Activated T-cell treated with anti-CD3 and anti-CD28 coated beads, Interleukin-2, amount 50 U/mL, for 48 hours (primary cell): ENCODE measurements at regions not wholly inside any gene's neighbourhood (a gene's known extent, or its start where the extent isn't known, plus 50 kb on each side); places are given as distances from the start of the nearest gene placed in this dataset.
"Not testable (repeated sequence)": the region's sequence is repeated elsewhere in the genome, so short reads cannot be mapped to it uniquely, and the experiment has no call there.

Experiments used
- DNase-seq, 2 experiments: peaks; one replicate each; pipeline ENCODE4 v3.0.0-alpha.2; 2020

DNA sequence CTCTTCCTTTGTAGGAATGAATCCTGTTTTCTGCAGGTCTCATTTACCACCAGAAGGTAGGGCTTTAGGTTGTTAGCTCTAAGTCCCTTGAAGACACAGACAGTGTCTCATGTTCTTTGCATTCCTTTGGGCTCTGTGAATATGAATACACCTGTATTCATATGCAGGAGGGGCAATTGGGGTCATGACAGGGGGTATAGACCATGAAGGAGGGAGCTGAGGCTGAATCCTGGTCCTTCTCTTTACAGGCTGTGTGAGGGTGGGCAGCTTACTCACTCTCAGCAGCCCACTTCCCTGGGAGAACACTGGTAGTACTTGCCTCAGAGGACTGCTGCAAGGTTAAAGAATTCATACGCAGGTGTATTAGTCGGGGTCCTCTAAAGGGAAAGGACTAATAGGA is 267.2 kb upstream of the MGMT start:
- DNase-seq = no peak

DNA sequence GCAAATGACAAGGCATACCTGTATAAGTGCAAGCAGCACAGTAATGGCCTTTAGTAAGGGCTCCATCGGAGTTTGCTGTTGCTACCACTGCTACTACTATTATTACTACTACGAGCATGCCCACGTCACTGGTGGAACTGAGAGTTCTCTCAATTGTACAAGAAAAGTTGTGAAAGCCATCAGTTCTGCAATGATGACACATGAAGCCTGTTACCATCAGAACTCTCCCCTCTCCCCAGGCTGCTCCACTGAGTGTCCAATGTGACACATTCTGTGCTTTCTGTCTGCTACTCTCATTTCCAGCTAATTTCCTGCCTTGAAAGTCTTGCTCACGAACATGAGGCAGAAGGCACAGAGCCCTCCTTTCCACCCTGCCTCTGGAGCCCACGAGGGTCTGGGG is 263.2 kb upstream of the MGMT start:
- DNase-seq = no peak

DNA sequence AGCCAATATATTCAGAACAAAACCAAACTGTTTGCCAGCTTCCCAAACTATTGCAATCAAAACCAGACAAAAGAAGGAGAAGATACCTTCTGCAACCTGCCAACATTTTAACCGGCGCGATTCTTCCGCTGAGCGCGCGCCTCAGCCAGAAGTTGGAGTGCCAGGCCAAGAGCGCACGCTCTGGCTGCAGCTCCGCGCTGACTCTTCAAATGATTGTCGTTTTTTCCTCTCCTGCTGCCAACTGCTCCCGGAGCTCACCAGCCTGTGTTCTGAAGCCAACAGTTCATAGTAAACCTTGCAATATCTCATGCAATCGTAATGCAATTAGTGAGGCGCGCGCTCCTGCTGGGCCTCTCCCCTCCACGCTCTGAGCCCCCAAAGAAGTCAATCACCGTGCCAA is 259.7 kb upstream of the MGMT start:
- DNase-seq = no peak

DNA sequence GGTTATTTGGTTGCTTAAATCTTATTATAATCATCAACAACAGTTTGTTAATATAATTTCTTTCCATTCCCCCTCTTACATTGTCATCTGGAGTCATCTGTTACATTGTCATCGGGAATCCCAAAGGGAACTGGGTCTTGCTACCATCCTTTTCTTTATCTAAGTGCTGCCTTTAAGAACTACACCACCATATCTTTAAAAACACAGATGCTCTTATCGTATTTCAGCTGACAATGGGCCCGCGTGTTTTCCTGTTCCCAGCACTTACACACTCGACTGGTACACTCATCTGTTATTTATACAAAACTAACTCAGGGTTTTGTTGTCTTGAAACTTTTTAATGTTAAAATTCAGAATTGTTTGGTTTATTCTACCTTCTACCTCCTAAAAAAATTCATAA is 256.2 kb upstream of the MGMT start:
- no peak for DNase-seq

DNA sequence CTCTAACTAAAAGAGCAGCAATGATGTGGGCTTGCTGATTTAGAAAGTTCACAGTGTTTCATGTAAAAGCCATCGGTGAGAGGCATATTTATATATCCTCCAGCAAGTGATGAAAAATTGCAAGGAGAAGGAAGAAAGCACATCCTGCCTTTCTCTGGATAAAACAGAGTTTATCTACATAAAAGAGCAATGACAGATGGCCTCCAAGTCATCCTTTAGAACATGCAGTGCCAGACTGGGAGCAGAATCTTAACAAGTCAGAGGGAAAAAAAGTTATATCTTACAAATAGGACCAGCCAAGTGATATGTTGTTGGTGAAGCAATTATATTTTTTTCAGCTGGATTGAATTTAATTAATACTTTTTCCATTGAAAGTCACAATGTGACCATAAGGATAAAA is 253.8 kb upstream of the MGMT start:
- DNase-seq = no peak

DNA sequence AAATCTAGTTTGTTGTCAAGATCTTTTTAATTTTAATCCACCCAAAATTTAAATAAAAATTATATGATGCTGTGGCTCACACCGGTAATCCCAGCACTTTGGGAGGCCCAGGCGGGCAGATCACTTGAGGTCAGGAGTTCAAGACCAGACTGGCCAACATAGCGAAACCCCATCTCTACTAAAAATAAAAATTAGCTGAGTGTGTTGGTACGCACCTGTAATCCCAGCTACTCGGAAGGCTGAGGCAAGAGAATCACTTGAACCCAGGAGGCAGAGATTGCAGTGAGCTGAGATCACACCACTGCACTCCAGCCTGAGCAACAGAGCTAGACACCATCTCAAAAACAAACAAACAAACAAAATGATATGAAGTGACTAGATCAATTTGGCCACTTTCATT is 253.0 kb upstream of the MGMT start:
- not testable (repeated sequence) for DNase-seq

DNA sequence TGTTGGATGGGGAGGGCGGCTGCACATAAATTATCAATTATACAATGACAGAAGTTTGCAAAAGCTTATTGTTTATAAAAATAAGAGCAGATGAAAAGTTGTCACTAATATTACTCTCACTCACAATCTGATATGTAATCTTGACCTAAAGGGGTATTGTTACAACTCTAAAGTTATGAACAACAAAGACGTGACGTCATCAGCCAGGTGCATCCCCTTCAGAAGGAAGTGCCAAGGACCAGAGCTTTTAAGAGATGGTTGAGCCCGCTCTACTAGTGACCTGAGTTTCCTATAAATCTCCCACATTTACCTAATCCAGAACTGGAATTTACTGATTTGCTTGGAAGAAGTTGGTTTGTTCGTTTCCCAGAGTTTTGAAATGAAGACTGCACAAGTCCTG is 247.7 kb upstream of the MGMT start:
- DNase-seq = no peak

DNA sequence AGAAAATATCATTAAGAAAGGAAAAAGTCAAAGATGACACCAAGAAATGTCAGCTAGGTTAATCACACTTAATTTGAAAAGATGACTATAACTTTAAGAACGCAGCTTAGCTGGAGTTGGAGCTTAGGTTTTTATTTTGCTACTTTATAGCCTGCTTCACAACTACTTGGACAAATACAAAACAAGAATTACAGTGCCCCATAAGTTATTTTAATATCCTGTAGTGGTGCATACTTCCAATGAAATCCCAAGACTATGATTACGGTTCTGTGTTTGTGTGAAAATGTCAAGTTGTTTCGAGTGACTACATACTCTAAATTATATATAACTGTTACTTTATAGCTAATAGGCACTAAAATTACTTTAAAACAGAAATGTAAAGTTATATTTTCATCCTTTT is 244.6 kb upstream of the MGMT start:
- no peak for DNase-seq

DNA sequence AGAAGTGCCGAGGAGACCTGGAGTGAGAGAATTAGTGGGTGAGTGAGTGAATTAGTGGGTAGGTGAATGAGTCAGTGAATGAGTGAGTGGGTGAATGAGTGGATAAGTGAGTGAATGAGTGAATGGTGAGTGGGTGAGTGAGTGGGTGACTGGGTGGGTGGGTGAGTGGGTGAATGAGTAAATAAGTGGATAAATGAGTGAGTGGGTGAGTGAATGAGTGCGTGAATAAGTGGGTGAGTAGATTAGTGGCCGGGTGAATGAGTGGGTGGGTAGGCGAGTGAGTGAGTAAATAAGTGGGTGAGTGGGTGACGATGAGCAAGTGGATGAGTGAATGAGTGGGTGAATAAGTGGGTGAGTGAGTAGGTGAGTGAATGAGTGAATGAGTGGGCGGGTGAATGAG is 243.7 kb upstream of the MGMT start:
- DNase-seq = no peak

DNA sequence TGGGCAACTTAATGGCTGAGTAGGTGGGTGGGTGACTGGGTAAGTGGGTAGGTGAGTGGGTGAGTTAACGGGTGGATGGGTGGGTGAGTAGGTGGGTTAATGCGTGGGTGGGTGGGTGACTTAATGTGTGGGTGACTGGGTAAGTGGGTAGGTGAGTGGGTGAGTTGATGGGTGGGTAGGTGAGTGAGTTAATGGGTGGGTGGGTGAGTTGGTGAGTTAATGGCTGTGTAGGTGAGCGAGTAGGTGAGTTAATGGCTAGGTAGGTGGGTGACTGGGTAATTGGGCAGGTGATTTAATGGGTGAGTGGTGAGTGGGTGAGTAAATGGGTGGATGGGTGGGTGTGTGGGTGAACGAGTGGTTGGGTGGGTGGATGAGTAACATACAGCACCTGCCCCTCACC is 243.0 kb upstream of the MGMT start:
- DNase-seq = no peak

DNA sequence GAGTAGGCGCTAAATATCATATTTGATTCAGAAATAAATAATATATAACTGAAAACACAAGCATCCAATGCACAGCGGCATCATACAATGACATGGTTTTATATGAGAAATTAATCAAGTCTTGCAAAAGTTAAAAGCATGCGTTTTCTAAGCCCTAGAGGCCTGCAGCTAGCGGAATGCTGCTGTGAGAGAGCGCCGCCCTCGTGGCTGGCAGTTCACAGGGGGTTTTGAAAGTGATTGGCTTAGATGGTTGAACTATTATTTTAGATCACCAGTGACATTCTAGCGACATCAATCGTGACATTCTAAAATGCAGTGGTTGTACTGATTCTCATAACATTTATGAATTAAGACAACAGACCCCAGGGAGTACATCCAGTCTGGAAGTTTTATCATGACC is 235.2 kb upstream of the MGMT start:
- DNase-seq = no peak

DNA sequence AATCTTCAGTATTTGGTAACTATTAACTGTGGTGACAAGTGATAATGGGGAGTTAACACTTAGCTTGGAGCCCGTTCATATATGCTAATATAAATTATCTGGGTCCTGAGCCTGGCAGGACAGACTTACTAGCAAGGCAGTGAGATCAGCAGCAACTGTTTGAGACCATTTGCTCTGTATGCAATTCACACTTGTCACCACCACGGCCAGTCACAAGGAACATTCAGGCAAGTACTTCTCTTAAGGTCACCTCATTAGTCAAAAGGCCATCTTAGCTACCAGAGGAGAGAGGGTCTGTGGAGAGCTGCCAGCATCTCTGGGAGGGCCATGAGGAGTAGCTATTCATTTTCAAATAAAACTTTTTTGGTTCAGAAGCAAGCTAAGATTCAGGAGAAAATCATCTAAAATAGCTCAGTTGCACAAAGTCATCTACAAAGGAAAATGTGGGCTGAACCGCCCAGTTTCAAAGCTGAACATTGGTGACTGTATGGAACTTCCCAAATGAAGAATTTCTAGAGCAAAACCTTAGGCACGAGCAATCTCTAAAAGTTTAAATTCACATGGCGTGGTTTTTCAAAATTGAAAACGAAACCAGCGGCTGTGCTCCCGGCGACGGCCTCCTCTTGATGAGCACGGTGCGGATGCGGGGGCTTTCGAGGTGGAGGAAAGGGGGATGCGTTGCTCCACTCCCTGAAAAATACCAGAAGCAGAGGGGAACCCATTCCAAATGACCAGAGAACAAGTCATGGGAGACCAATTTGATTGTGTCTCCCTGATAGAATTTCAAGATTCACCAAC is 233.5 kb upstream of the MGMT start:
- DNase-seq = no peak

DNA sequence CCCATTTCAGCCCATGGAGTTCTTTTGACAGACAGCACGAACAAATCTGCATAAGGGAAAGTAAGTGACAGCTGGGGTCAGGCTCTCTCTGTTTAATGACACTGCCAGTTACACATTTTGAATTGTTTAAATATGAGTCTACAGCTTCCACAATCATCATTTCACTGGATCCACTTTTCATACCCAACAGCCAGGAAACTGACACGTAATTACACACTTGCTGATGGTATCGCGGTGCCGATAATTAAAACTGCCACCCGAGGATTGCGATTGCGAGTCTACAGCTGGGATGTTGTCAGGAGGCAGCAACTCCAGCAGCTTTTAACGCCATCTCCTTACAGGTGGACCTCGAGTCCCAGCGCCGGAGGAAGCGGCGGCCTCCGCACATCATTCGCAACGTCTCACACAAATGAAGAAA is 230.8 kb upstream of the MGMT start:
- DNase-seq = no peak

DNA sequence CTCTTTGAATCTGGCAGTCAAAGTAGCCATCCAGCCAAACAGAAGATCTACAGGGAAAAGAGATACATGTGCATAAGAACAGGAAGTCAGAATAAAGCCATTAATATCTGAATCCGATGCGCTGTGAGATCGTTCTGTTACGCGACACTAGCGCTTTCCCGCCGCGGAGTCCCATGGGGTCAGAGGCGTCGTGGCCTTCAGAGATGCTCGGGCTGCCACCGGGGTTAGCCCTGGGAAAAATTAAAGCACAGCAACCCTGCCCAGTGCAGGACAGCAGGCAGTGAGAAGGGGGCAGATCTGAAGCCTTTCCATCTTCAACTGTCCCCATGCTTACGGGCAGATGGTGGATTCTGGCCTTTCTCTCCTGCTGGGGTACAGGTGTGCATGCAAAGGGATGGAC is 225.6 kb upstream of the MGMT start:
- no peak for DNase-seq

DNA sequence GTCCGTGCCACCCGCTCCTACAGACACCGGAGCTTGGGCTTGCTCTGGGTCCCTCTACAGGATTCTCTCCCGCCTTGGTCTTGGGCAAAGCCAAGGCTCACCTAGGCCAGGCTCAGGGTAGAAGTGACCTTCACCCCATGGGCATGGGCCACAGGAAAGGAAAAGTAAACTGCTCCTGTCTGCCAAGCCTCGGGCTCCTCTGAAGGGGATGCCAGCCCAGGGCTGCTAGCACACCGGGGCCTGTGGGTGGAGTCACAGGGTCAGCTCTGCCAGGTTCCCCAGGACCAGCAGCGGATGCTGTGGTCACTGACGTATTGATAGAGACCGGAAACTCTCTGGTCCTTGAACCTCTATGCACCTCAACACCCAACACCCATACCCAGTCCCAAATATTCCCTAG is 222.7 kb upstream of the MGMT start:
- no peak for DNase-seq

DNA sequence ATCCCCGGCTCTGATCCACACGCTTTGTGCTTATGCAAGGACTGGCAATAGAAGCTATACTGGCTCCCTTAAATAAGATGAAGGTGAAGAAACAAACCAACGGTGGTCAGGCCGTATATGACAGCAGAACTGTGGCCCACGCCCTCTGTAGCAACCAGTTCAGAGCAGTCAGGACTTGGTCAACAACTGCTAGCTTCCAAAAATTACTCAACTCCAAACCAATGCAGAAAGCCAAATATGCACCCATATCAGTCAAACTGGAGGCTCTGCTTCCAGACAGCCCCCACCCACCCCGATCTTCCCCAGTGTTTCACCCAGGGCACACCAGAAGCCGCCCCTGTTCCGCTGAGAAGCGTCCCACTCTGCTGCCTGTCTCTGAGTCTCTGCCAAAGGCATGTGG is 222.3 kb upstream of the MGMT start:
- DNase-seq = no peak

DNA sequence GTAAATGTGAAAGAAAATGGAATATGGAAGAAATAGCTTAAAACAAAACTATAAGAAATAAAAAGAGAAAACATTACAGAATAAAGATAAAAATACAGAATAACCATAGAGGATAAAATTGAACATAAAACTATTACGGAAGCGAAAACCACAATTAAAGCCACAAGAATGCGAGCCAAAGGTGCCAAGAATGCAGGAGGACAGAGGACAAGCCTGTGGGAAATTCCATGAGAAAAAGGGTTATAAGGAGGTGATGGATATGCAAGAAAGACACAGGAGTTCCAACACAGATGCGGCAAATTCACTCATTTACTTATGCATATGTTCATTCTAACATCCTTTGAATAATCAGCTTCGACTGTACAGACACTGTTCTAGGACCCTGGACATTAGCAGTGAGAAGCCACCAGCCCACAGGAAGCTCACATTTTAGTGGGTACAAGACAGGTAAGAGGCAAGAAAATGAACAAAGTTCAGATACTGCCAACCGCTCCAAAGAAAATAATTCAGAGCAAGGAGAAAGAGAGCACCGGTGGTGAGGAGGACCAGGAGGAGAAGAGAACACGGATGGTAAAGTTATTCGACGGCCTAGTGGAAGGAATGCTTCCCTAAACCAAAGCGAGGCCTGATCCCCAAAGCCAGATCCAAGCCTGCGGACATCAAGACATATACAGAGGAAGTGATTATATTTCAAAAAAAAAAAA is 213.7 kb upstream of the MGMT start:
- no peak for DNase-seq

DNA sequence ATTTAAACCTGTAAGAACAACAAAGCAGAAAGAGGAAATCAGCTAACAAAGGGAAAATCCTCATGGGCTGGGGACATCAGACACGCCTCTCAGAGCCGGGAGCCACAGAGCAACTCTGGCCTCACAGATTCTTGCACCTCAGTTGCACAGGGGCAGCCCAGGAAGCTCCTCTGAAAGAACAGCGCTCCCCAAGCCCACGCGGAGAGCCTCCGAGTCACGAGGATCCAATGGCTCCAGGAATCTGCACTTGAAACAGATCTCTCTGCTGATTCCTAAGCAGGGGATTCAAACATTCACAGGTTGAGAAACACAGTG is 213.2 kb upstream of the MGMT start:
- no peak for DNase-seq

DNA sequence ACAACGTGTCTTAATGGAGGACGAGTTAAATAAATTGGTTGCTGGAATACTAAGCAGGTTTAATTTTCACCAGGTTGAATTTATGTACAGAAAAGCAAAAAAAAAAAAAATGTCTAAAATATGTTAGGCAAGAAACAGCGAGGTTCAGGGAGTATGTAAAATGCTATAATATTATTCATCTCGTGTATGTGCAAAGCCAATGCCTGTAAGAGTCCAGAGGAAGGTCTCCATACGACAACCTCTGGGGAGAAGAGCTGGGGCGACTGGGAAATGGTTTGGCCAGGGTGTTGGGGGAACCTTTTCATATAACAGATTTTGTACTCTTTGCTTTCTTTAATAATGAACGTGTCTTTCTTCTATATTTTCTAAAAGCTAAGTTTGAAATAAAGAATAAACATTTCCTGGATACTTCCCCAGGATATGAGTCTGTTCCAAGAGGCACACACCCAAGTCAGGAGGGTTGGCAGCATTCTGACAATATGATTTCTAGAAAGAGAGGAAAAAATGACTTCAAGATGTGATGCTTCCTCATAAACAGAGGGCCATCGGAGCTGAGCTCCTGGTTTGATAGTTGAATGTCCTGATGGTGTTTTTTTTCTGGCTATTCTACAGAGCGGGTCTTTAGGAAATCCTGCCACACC is 208.6 kb upstream of the MGMT start:
- DNase-seq = no peak

DNA sequence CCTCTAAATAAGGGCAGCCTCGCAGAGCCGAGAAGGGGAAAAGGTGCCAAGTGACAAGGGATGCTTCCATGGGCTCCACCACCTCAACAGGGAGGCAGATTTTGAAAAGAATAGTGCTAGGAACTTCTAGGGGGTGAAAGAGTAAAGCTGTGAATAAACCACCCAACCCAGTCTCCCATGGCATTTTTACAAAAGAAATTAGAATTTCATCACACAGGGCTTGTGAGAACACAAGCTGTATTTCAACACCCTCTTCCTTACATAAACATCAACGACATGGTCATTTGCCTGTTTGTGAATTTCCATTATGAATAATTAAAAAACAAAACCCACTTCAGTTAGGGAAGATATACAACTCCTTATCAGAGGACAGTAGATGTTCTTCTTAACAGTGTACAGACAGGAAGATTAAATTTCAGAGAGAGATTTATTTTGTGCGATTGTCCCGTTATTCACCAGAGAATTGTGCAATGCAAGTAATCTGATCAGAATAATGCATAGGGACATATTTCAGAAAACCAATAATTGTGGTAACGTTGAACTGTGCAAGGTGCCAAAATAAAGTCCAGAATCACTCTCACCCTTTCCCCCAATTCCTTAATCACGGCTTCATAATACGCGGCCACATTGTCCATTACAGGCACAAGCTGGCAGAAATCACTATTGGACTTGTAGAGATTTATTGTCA is 207.8 kb upstream of the MGMT start:
- no peak for DNase-seq

DNA sequence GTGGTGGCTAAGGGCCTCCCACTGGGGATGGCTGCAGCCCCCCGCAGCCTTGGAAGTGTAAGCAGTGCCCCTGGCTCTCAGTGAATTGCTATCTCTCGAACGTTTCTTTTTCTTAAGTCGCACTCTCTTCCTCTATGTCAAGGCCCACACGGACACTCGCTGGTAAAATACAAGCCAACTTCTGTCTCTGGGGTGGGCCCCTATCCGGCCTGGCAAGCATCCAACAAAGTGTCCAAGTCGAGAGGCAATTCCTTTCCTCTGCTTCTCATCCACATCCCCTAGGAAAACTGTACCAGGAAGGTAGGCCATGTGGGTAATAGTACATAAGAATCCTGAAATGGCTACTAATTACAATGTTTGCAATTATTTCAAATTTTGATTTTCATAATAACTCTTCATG is 194.9 kb upstream of the MGMT start:
- no peak for DNase-seq

DNA sequence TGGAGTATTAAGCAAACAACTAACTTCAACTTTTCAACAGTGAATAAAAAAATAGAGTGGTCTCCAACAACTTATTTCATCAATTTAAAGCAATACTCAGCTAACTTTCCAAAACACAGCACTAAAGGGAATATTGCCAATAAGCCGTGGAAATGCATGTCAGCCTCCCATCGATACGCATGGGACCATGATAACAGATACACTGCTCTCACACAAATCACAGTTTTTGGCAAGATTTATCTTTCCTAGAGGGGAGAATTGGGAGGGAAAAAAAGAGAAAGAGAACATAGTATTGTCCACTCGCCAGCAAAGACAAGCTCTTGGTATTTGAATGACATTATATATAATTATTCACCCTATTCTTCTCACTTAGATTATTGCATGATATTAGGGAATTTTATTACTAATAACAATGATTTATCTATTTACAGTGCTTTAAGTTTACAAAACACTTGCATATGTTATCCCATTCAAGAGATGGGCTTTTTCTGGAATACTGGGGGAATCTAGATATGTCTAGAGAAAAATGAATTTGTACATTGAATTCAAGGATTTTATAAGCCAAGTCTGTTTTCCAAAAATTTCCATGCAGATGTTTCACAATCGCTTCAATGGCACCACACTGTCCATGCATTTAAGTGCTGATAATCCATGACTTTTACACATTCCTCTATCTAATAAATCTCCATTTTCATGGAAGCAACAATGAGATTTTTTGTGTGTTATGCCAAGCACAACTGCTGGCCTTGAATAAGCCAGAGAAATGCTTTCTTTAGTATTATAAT is 194.0 kb upstream of the MGMT start:
- no peak for DNase-seq

DNA sequence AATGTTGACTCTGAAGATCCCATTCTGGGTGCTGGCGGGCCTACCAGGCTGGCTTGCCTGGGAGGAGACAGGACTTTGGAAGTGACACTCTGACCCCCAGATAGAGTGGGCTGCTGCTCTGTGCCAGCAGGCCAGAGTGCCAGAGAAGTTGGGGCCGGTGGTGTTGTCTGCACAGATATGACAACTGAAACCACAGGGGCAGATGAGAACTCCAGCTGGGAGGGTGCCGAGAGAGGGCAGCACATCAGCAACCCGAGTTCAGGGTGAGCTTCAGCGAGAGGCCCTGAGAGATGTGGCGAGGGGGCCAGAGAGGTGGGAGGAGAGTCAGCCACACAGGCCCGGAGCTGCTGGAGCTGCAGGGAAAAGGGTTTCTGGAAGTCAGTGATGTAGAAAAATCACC is 193.2 kb upstream of the MGMT start:
- DNase-seq = no peak
